CD4-positive, alpha-beta T cell treated with Interleukin-21 for 1 hour (primary cell): ENCODE measurements at regions not wholly inside any gene's neighbourhood (a gene's known extent, or its start where the extent isn't known, plus 50 kb on each side); places are given as distances from the start of the nearest gene placed in this dataset.

ENCODE experiments used
- DNase-seq: peaks from one replicate; pipeline ENCODE4 v3.0.0-alpha.2; 2020

DNA sequence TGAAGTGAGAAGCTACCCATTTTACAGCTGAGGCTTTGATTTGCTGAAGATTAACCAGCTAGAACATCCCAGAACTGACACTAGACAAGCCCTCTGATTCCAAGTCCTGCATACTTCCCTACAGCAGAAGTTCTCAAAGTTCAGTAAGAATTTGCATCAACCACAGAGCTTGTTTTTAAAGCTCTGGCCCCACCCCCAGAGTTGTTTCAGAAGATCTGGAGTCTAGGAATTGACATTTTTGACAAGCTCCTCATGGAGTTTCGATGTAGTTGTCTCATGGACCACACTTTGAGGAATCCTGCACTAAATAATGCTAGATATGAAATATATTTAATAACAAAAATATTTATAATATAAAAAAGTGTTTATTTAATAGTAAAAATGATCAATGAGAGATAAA is 120.3 kb upstream of the ADAMTS18 start:
- no peak for DNase-seq

DNA sequence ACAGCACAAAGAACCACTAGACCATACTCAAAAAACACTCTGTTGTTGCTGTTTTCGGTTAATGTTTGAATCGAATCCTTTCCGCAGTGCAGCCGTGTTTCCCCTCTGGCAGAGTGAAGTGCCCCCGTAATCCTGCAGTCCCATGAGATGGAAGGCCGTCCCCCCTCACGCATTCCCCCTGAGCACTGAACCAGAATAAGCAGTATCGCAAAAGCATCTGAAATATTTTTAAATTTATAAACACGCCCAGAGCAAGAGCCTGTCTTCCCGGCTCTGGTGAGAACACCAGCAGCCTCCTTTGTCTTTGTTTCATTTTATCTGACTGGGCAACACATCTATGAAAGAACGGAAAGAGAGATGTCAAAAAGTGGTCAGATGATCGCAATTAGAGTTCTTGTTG is 121.0 kb upstream of the ADAMTS18 start:
- DNase-seq = no peak

- DNase-seq = no peak
Measured at GRCh38 chr16:77556201-77556873, 121.5 kb upstream of the ADAMTS18 start.

DNA sequence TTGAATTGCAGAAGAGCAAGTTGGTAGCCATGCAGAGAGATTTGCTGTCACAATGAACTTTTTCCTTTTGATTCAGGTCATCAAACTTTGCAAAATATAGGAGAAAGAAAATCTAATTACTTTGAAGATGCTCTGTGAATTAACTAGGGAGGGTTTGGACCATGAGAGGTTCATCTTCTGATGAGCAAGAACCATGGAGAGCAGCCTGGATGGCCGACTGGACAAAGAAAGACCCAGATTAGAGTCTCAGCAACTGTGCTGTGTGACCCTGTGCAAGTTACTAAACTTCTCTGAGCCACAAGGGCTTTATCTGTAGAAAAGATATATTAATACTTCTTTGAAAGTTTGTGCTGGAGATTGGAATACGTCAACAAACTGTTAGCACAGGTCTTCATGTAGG is 122.6 kb upstream of the ADAMTS18 start:
- no peak for DNase-seq

GRCh38 chr16:77558786-77559185 is 124.0 kb upstream of the ADAMTS18 start:
- DNase-seq = no peak

DNA sequence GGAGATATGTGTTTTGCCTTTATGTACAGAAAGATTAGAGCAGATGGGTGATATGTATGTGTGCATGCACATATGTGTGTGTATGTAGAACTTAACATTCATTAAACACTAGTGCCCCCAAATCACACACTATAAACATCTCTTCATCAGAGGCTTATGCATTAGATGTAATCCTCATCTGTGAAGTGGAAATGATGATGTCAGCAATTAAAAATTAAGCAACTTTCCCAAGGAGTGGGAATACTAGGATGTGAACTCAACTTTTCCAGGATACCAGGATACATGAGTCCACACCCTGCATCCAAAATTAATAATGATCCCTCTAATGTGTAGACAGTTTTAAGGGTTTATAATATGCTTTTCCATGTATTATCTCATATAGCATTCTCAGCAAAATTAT is 127.7 kb upstream of the ADAMTS18 start:
- DNase-seq = no peak

- no peak for DNase-seq
Measured at GRCh38 chr16:77564791-77565390, 130.1 kb upstream of the ADAMTS18 start.

- DNase-seq = no peak
Measured at GRCh38 chr16:77569406-77569805, 134.6 kb upstream of the ADAMTS18 start.

DNA sequence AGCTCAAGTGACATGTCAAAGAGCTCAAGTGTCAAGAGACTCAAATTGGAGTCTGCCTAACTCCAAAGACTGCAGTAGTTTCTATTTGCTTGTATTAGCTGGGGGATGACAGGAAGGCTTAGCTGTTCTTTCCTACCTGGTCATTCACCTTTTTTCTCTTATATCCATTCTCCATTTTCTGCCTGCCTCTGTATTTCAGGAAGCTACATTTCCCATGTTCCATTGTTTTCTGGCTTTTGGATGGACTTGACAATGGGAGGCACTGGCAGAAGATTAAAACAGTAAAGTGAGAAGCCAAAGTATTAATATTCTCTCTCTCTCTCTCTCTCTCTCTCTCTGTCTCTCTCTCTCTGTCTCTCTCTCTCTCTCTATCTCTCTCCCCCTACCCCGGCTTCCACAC is 135.7 kb upstream of the ADAMTS18 start:
- no peak for DNase-seq

DNA sequence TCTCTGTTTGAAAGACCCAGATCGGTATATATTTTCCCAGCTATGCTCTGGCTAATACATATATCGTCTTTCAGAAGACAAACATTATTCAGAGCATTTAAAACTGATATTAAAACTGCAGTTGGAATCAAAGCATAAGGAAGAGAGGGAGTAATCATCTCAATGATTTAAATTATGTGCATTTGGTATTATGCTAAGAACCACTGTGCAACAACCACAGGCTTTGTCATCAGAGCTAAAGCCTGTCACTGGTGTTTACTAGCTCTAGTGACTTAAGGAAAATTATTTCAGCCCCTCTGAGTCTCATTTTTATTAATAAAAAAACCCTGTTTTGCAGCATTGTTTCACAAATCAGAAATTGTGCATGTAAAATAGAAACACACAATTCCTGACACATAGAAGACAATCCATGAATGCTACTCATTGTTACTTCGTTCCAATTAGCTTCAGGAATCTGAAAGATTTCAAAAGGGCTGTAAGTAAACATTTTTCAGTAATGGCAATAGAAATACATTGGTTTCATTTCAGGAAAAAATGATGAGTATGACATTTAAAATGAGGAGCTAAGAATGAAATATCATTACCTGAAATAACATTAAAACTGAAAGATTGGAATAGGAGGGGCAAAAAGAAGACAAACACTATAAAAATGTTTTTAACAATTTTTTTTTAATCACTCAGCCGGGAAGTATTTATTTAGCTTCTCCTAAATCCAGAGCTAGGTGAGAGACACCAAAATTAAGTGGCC is 136.5 kb upstream of the ADAMTS18 start:
- no peak for DNase-seq

DNA sequence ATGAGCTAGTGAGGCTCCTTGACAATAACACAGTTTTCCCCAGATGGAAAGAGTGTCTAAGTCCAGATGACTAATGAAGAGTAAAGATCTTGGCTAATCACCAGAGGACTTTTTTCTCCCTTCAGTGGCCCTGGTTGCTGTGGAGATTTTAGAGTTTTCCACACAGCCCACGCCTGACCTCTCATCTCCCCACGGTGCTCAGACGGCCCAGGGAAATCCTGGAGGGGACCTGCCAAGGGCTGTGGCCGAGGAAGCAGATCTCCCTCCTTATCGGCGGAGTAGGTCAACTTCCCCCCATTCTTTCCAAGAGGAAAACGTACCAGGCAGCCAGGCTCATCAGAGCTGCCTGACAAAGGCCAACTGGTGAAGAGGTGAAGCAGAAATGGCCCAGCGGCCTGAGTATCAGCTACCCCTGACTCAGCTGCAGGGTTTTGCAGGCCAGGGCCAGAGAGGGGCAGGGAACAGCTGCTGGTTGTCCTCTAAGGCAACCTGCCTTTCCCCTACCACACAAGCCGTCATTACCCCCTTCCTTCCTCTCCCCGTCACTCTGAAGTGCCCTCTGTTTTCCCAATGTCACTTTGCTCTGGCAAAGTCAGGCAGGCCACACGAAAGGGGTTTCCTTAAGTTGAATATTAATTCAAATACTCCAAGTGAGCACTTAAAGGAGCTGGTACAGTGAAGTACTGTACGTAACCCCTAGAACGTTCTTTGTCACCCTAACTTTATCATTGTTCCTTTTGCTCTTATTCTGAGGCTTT is 140.2 kb upstream of the ADAMTS18 start:
- no peak for DNase-seq

DNA sequence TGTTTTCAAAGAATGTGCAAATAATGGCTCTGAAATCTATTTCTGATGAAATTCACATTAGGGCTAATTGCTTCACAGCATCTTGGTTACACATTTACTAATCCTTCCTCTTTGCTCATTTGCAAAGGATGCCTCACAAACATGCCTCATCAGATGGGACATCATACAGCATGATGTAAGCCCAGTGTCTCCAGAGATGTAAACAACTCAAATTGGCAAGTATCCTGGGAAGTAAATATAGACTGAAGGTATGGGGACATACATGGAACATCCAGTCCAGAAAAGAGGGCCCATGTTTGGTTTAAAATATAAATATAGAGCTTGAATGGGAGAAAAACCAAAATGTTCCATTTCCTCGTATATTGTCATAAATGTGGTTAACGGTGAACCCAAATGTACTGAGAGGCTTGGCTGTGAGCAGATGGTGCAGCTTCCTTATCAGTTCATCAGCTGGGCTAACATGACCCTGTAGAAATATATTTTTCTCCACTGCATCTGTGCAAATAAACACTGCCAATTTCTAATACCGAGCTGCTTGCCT is 142.9 kb upstream of the NUDT7 start:
- no peak for DNase-seq

- DNase-seq = no peak
Measured at GRCh38 chr16:77581706-77582105, 140.6 kb upstream of the NUDT7 start.

DNA sequence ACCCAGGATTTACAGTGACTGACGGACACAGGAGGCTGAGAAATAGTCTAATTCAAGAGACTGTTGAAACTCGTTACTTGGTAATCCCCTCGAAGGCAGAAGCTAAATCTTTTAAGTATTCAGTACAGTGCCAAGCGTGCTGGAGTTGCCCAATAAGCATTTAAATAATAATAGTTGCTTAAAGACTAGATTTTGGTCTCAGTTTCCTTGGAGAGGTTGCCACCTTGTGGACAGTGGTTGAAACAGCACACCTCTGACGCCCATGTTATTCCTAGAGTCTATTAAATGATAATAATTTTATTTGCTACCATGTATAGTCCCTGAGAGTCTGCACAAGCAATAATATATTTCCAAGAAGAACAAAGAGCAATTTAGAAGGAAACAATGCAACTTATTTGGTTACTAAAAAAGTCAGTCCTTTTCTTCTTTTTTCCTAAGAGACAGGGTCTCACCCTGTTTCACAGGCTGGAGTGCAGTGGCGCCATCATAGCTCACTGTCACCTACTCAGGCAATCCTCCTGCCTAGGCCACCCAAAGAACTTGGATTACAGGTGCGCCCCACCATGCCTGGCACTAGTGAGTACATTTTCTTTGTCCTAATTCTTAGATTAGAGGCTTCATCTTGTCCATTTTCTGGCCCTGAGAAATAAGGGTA is 138.0 kb upstream of the NUDT7 start:
- peak; percentile 44 for DNase-seq

GRCh38 chr16:77585379-77586251 is 136.7 kb upstream of the NUDT7 start:
- no peak for DNase-seq

DNA sequence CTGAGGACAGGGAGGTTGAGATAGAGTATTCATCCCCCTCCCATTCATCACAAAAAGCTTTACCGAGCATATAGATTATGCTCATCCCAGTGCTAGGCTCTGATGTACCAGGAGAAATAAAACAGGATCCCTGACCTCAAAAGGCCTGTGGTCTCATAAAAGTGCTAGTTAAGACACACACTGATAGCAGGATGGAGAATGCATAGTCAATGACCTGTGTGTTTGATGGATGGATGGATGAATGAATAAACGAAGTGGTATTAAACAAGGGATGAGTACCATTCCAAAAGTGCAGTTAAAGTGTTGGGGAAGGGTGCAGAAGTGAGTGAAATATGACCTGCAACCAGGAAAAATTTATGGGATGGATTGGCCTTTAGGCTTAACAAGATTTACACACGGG is 133.9 kb upstream of the NUDT7 start:
- no peak for DNase-seq

GRCh38 chr16:77589071-77589765 is 133.1 kb upstream of the NUDT7 start:
- DNase-seq = no peak

GRCh38 chr16:77590707-77591106 is 131.6 kb upstream of the NUDT7 start:
- DNase-seq = no peak

- no peak for DNase-seq
Measured at GRCh38 chr16:77591347-77591746, 131.0 kb upstream of the NUDT7 start.

GRCh38 chr16:77592021-77592420 is 130.3 kb upstream of the NUDT7 start:
- no peak for DNase-seq

DNA sequence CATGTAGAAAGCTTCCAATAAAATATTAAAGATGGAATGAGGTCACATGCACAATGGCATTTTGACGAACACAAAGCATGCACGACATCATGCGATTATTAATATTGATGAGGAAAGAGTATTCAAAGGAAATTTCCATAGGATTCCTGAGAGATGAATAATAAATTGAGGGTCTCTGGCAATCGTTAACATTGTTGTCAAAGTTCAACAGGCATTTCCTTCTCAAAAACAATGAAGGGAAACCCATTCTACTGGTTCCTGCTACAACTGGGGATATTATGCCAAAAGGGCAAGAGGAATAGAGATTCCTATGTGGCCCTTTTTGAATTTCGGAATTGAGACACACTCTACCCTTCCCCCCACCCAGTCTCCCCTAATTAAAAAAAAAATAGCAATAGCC is 128.3 kb upstream of the NUDT7 start:
- no peak for DNase-seq
